Right cardiac atrium (tissue), 5 donors: ENCODE measurements at regions not wholly inside any gene's neighbourhood (a gene's known extent, or its start where the extent isn't known, plus 50 kb on each side); places are given as distances from the start of the nearest gene placed in this dataset.

ENCODE experiments used
- ATAC-seq, 2 donors: fragments of 200-7000 bp; cut with Tn5 transposase; one replicate each; pipeline versions ENCODE4 v1.8.0 to v1.9.1; 2020; ENCODE audit warnings: moderate library complexity in 2 of 2, mild to moderate bottlenecking in 1 of 2
- DNase-seq, 3 donors: peaks; one replicate each; pipeline ENCODE4 v3.0.0-alpha.2; 2020
- H3K27ac ChIP-seq: one replicate; pipeline ENCODE4 v1.5.1; 2013; ENCODE audit warnings: mild to moderate bottlenecking, low read length, control low read depth, moderate library complexity
- H3K27me3 ChIP-seq: one replicate; pipeline ENCODE4 v1.6.1; 2013; ENCODE audit not compliant: control insufficient read depth, insufficient read depth
- H3K4me1 ChIP-seq: one replicate; pipeline ENCODE4 v1.6.1; 2013; ENCODE audit warnings: low read length; ENCODE audit not compliant: control insufficient read depth, insufficient read depth
- H3K4me3 ChIP-seq: one replicate; pipeline ENCODE4 v1.5.1; 2013; ENCODE audit warnings: low read length, control low read depth
- H3K9me3 ChIP-seq: one replicate; pipeline ENCODE4 v1.6.1; 2013; ENCODE audit warnings: low read length; ENCODE audit not compliant: control insufficient read depth
- WGBS: extraction: QIAGEN DNeasy Blood & Tissue Kit; methylation state at CpG from one replicate; pipeline ENCODE4 v1.1.7; 2013; 5-methylcytosine and 5-hydroxymethylcytosine counted together
- intact Hi-C, 4 donors: fragments of 100-400 bp; cut with DNase I; formaldehyde crosslinking; loops; one replicate each; pipeline versions ENCODE4 v1.11.0 to v1.14.0; 2022 to 2023
- donor health status: healthy with polysubstance abuse.
- donor health status: DM: no; HTN: yes; CAD: no.
- donor health status: DM: no; HTN: no; CAD: no.
- donor health status: DM: no; HTN: yes; CAD: no; lungs with severe emphysema.
- donor health status: DM: yes; HTN: yes; CAD: no.

- Histone ChIP-seq H3K9me3 (no peaks in the 10 kb centered on the region), H3K4me1 (no peaks in the 10 kb centered on the region), H3K27me3 (no peaks in the 10 kb centered on the region), H3K4me3 (no peak overlapping the region), H3K27ac (no peak overlapping the region)
- DNase-seq (no peak), ATAC-seq (no peak)
- intact Hi-C loops, result loop anchor here (2.0 to 10.0 kb wide), 6 partner anchors 60 to 242 kb away; partner anchors contain the start of genes ALDH7A1 (in 2 of the 4) and GRAMD2B (in 1 of the 4)
- 76% methylated on average over 5 of the region's 5 CpGs for WGBS
Measured at GRCh38 chr5:126354858-126355731, 68.1 kb upstream of the GRAMD2B start.

DNA sequence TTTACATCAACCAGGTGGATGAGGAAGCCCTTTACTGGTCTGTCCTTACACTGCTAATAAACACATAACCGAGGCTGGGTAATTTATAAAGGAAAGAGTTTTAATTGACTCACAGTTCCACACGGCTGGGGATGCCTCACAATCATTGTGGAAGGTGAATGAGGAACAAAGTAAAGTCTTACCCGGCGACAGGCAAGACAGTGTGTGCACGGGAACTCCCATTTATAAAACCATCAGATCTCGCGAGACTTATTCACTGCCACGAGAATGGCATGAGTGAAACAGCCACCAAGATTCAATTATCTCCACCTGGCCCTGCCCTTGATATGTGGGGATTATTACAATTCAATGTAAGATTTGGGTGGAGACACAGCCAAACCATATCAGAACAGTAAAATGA lies 67.3 kb upstream of the GRAMD2B start:
- DNase-seq (no peak), ATAC-seq (no peak)
- WGBS, result 80% methylated on average over 8 of the region's 8 CpGs
- H3K9me3 ChIP-seq, result no peaks in the 10 kb centered on the region
- H3K4me1 ChIP-seq, result no peaks in the 10 kb centered on the region
- no peak overlapping the region for H3K27ac ChIP-seq
- no peaks in the 10 kb centered on the region for H3K27me3 ChIP-seq
- no peak overlapping the region for H3K4me3 ChIP-seq
- intact Hi-C loops, result loop anchor here in 3 of 4 donors (2.0 to 10.0 kb wide), 4 partner anchors 59 to 239 kb away; partner anchors contain the start of genes ALDH7A1 (in 1 of the 3) and GRAMD2B (in 1 of the 3)

GRCh38 chr5:126357585-126358342 lies 65.4 kb upstream of the GRAMD2B start:
- Histone ChIP-seq H3K27me3 (no peaks in the 10 kb centered on the region), H3K9me3 (no peaks in the 10 kb centered on the region), H3K4me1 (no peaks in the 10 kb centered on the region), H3K27ac (no peak overlapping the region), H3K4me3 (no peak overlapping the region)
- DNase-seq (no peak), ATAC-seq (no peak)
- intact Hi-C loops, result loop anchor here in 3 of 4 donors (10.0 kb wide), 3 partner anchors 57 to 237 kb away; partner anchors contain the start of genes ALDH7A1 (in 1 of the 3) and GRAMD2B (in 1 of the 3)
- WGBS, result 76% methylated on average over 4 of the region's 4 CpGs

GRCh38 chr5:126358525-126358924 lies 64.7 kb upstream of the GRAMD2B start:
- no peak overlapping the region for H3K27ac ChIP-seq
- intact Hi-C loops, result loop anchor here in 3 of 4 donors (10.0 kb wide), 3 partner anchors 56 to 236 kb away; partner anchors contain the start of genes ALDH7A1 (in 1 of the 3) and GRAMD2B (in 1 of the 3)
- no peaks in the 10 kb centered on the region for H3K9me3 ChIP-seq
- DNase-seq (no peak), ATAC-seq (no peak)
- 72% methylated on average over 4 of the region's 4 CpGs for WGBS
- H3K4me3 ChIP-seq, result no peak overlapping the region
- no peaks in the 10 kb centered on the region for H3K4me1 ChIP-seq
- H3K27me3 ChIP-seq, result no peaks in the 10 kb centered on the region

- H3K4me1 ChIP-seq, result no peaks in the 10 kb centered on the region
- H3K27me3 ChIP-seq, result no peaks in the 10 kb centered on the region
- H3K9me3 ChIP-seq, result no peaks in the 10 kb centered on the region
- intact Hi-C loops, result loop anchor here in 3 of 4 donors (10.0 kb wide), 3 partner anchors 55 to 235 kb away; partner anchors contain the start of genes ALDH7A1 (in 1 of the 3) and GRAMD2B (in 1 of the 3)
- H3K27ac ChIP-seq, result no peak overlapping the region
- ATAC-seq (no peak), DNase-seq (no peak)
- 84% methylated on average over 6 of the region's 6 CpGs for WGBS
- H3K4me3 ChIP-seq, result no peak overlapping the region
Measured at GRCh38 chr5:126359884-126360283, 63.3 kb upstream of the GRAMD2B start.

DNA sequence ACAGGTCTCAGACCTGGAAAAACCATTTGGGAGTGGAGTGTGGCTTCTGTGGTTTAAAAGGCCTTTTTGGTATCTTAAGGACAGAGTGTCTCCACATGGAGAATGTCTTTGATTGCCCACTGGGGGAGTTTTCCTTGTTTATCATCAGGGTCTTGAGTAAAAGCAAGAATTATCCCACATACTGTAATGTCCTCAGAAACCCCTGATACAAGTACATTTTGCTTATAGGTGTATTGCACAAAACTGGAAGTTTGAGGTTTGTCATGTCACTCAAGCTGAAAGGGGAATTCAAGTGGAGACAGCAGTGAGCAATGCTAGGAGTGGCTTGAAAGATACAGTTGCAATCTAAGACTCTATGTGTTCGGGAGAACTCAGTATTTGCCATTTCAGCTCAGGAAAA lies 62.7 kb upstream of the GRAMD2B start:
- Histone ChIP-seq H3K4me3 (no peak overlapping the region), H3K9me3 (no peaks in the 10 kb centered on the region), H3K27ac (no peak overlapping the region), H3K27me3 (no peaks in the 10 kb centered on the region), H3K4me1 (no peaks in the 10 kb centered on the region)
- 88% methylated on average over 1 of the region's 1 CpG for WGBS
- intact Hi-C loops, result no loop called here
- ATAC-seq (no peak), DNase-seq (no peak)

DNA sequence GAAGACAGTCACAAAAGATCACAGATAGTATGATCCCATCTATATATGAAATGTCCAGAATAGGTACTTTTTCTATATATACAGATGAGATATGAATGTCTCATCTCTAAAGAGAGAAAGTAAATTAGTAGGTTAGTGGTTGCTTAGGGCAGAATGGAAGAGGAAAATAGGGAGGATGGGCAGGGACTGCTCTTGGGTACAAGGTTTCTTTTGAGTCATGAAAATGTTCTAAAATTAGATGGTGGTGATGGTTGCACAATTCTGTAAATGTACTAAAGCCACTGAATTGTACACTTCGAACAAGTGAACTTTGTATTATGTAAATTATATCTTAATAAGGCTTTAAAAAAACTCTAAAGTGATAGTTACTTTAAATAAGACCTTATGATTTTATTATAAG lies 59.6 kb upstream of the GRAMD2B start:
- ATAC-seq (no peak), DNase-seq (no peak)
- intact Hi-C loops, result no loop called here
- Histone ChIP-seq H3K27ac (no peak overlapping the region), H3K27me3 (no peaks in the 10 kb centered on the region), H3K9me3 (no peaks in the 10 kb centered on the region), H3K4me3 (no peak overlapping the region), H3K4me1 (no peaks in the 10 kb centered on the region)
- 41% methylated on average over 1 of the region's 1 CpG for WGBS

GRCh38 chr5:126364206-126364902 lies 58.9 kb upstream of the GRAMD2B start:
- no peaks in the 10 kb centered on the region for H3K9me3 ChIP-seq
- no peak for ATAC-seq
- DNase-seq, result no peak
- no peaks in the 10 kb centered on the region for H3K27me3 ChIP-seq
- no peaks in the 10 kb centered on the region for H3K4me1 ChIP-seq
- H3K4me3 ChIP-seq, result no peak overlapping the region
- no peak overlapping the region for H3K27ac ChIP-seq
- WGBS, result 87% methylated on average over 4 of the region's 4 CpGs
- intact Hi-C loops, result no loop called here

GRCh38 chr5:126365446-126366198 lies 57.6 kb upstream of the GRAMD2B start:
- no peaks in the 10 kb centered on the region for H3K4me1 ChIP-seq
- DNase-seq (no peak), ATAC-seq (no peak)
- no peak overlapping the region for H3K4me3 ChIP-seq
- no peaks in the 10 kb centered on the region for H3K27me3 ChIP-seq
- 60% methylated on average over 5 of the region's 5 CpGs for WGBS
- H3K27ac ChIP-seq, result no peak overlapping the region
- intact Hi-C loops, result no loop called here
- H3K9me3 ChIP-seq, result no peaks in the 10 kb centered on the region

DNA sequence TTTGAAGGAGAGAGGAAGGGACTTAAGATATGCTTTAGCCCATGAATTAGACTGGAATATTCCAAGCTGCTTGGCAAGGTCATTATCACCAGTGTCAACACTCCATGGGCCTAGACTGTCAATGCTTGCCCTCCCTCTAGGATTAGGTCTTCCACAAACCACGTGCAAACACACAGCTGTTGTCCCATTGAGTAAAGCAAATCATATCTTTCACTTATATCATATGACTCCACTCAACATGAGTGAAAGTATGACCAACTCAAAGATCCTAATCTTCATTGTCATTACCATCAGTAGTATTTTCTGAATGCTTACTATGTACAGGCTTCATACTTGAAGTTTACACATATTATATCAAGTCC lies 57.0 kb upstream of the GRAMD2B start:
- no peak overlapping the region for H3K27ac ChIP-seq
- H3K9me3 ChIP-seq, result no peaks in the 10 kb centered on the region
- ATAC-seq (no peak), DNase-seq (no peak)
- no peaks in the 10 kb centered on the region for H3K27me3 ChIP-seq
- H3K4me3 ChIP-seq, result no peak overlapping the region
- intact Hi-C loops, result no loop called here
- H3K4me1 ChIP-seq, result no peaks in the 10 kb centered on the region
- 40% methylated on average over 1 of the region's 1 CpG for WGBS
